ENCODE measurements at regions not wholly inside any gene's neighbourhood (a gene's known extent, or its start where the extent isn't known, plus 50 kb on each side); places are given as distances from the start of the nearest gene placed in this dataset.

GRCh38 chr3:31377045-31377642, 155.6 kb upstream of the STT3B start:
- DNase-seq (ENCODE audit: low read depth in 2 of 2) = peak in 1 of 2 donors; percentile 4

GRCh38 chr3:31378231-31378630, 154.5 kb upstream of the STT3B start:
- DNase-seq (ENCODE audit: low read depth in 2 of 2) = no peak

- DNase-seq (ENCODE audit: low read depth in 2 of 2) = no peak
Observed at GRCh38 chr3:31379598-31379997, 153.1 kb upstream of the STT3B start.

GRCh38 chr3:31382856-31383255, 149.9 kb upstream of the STT3B start:
- DNase-seq (ENCODE audit: low read depth in 2 of 2) = no peak

GRCh38 chr3:31384117-31384516, 148.6 kb upstream of the STT3B start:
- DNase-seq (ENCODE audit: low read depth in 2 of 2) = no peak

DNA sequence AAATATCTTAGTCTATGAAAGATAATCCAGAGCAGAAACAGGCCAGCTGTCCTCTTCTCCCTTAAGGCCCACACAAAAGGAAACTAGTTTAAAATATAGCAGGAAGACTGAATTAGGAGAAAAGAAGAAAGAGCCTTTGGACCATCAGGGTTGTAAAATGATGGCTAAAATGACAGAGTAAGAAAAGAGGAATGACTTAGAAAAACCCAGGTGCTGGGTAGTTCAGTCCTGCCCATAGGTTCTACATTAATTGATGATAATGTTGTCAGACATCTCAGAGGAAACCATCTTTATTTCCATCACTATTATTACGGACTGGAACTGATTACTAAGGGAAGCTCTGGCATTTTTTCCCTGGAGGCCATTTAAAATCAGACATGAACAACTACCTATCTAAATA, 142.8 kb upstream of the STT3B start:
- DNase-seq (ENCODE audit: low read depth in 2 of 2) = no peak

DNA sequence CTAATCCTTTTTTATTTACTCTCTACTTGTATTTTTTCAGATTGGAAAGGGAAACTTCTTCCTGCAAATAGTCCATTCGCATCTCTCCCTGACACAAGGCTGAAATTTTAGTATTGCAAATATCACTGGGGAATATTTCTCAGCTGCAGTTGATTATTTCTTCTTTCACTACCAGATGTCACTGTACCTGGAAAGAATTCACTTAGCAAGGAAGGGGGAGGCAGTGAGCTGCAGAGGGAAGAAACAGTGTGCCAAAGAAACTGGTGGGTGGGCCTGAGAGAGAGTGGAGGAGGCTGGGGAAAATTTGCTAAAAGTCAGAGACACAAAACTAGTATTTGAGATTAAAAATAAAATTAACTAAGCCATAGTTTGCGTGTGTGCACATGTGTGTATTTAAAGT, 142.3 kb upstream of the STT3B start:
- no peak for DNase-seq (ENCODE audit: low read depth in 2 of 2)

DNA sequence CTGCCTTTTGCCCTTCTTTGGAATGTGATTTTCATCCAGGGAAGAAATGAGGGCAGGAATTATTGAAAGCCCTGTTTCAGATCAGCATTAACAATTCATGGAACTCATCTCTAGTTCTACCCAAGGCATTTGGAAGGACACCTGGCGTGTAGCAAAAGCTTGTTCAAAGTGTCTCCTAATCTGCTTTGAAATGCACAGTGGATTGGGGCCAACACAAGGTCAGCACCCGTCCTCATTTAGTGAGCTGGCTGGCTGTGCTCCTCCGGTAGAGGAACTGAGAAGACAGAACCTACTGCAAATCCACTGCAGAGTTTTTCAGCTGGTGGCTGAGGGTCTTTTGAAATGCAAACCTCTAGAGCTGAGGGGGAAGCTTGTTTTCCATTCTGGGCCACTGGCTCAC, 141.6 kb upstream of the STT3B start:
- no peak for DNase-seq (ENCODE audit: low read depth in 2 of 2)

- no peak for DNase-seq (ENCODE audit: low read depth in 2 of 2)
Observed at GRCh38 chr3:31392568-31392967, 140.2 kb upstream of the STT3B start.

- DNase-seq (ENCODE audit: low read depth in 2 of 2) = no peak
Observed at GRCh38 chr3:31399271-31399670, 133.5 kb upstream of the STT3B start.

- DNase-seq (ENCODE audit: low read depth in 2 of 2) = no peak
Observed at GRCh38 chr3:31402117-31402516, 130.6 kb upstream of the STT3B start.

- DNase-seq (ENCODE audit: low read depth in 2 of 2) = no peak
Observed at GRCh38 chr3:31403197-31403596, 129.5 kb upstream of the STT3B start.

GRCh38 chr3:31404871-31405270, 127.9 kb upstream of the STT3B start:
- DNase-seq (ENCODE audit: low read depth in 2 of 2) = no peak

- DNase-seq (ENCODE audit: low read depth in 2 of 2) = no peak
Observed at GRCh38 chr3:31405515-31405914, 127.2 kb upstream of the STT3B start.

GRCh38 chr3:31406896-31407295, 125.8 kb upstream of the STT3B start:
- DNase-seq (ENCODE audit: low read depth in 2 of 2) = no peak

GRCh38 chr3:31407665-31408064, 125.1 kb upstream of the STT3B start:
- no peak for DNase-seq (ENCODE audit: low read depth in 2 of 2)

GRCh38 chr3:31408720-31409119, 124.0 kb upstream of the STT3B start:
- no peak for DNase-seq (ENCODE audit: low read depth in 2 of 2)

GRCh38 chr3:31409389-31409788, 123.3 kb upstream of the STT3B start:
- DNase-seq (ENCODE audit: low read depth in 2 of 2) = no peak

DNA sequence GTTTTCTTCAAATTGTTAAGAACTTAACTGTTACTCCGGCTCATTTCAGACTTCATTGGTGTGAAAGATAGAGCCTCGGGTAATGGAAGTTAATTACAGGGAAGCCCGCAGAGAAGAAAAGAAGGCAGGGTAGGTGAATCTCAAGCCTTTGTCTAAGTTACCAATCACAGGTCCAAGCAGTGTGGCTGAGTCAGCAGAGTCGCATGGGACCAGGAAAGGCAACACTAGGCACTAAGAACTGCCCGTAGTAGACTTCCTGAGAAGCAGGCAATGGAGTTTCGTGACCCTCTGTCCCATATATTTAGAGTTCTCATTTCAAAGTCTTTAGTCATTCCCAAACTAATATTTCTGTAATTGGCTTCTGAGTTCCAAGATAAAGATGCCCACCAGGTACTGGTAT, 122.9 kb upstream of the STT3B start:
- no peak for DNase-seq (ENCODE audit: low read depth in 2 of 2)

DNA sequence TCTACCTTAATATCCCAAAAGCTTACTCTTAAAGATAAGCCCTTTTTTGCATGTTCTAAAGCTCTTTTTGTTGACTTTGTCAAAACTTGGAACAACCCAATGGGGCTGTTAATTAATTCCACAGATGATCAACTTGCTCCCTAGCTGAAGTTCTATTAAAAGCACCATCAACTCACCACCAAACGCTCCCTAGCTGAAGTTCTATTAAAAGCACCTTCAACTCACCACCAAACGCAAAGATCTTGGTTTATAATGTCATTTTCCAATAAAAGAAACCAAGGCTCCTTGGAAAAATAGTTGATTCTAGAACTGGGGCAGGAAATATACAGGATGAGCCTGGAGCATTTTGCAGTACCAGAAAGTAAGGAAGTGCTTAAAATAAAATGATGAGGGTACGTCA, 122.3 kb upstream of the STT3B start:
- no peak for DNase-seq (ENCODE audit: low read depth in 2 of 2)

DNA sequence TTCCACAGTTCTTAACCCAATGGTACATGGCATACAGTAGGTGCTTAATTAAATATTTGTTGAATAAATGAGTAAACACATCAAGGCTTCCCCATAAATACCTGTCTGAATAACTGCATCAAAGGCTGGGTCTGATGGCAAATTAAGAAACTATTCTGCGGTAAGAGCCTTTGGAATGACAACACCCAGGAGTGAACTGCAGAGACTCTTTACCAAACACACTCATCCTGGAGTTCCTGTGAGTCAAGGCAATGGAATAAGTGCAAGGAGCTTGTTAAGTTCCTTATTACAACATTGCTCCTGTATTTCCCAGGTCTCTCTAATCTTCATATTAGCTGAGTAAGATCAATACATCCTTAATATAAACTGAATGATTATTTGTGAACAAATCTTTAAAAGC, 119.9 kb upstream of the STT3B start:
- DNase-seq (ENCODE audit: low read depth in 2 of 2) = no peak

- DNase-seq (ENCODE audit: low read depth in 2 of 2) = no peak
Observed at GRCh38 chr3:31413515-31413914, 119.2 kb upstream of the STT3B start.

DNA sequence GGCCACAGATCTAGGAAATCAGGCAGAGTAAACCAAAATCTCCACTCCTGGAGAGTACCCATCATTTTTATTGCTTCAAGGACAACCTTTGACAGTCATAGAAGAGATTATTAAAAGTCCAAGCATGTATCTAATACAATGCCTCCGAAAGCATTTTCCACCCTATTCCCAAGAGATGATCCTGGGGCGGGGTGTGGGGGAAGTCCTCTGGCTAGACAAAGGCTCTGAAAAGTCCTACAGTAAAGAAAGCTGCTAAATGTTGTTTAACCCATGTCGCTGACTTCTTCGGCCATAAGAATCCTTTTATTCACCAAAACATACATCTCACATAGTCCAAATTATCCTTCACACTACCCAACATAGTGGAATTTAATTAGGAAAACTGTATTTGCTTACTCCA, 115.7 kb upstream of the STT3B start:
- DNase-seq (ENCODE audit: low read depth in 2 of 2) = no peak

DNA sequence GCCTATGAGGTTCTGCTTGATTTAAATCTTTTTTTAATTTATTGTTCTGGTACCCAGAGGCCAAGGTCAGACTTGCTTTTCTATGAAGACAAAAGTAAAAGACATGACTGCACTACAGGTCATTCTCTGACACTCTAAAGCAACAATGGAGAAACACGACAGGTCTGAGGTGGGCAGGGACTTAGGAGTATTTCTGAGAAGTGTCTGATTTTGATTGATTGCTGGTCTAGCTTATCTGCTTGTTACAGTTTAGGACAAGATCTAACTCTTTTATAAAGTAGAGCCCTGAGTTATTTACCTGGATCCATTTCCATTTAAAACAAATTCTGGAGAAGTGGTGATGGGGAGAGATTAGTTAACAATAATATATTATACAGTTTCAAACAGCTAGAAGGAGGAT, 115.2 kb upstream of the STT3B start:
- DNase-seq (ENCODE audit: low read depth in 2 of 2) = no peak

DNA sequence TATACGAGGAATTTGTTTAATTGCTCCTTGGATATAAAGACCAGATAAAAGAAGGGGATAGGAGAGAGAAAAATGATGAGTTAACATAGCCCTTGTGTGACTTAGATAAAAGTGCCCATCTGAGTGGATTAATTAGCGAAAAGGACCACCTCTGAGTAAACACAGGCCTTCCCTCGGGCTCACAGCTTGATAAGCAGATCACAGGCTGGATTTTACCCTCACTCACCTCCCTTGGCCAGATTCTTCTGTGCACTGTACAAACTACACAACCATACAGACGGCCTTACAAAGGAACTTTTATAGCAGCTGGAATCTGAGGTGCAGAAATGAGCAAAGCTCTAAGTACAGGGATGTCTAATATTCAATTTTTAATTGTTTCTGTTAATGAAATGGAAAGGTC, 112.4 kb upstream of the STT3B start:
- DNase-seq (ENCODE audit: low read depth in 2 of 2) = no peak

Data from stimulated activated CD4-positive, alpha-beta T cell treated with anti-CD3 and anti-CD28 coated beads, Interleukin-1b, Interleukin-23, amount 100 ng/mL, for 4 hours (primary cell).